D721Med (cell line): ENCODE measurements at regions not wholly inside any gene's neighbourhood (a gene's known extent, or its start where the extent isn't known, plus 50 kb on each side); places are given as distances from the start of the nearest gene placed in this dataset.

Source experiments
- DNase-seq: peaks from one replicate; pipeline ENCODE4 v3.0.0; 2011; ENCODE audit warnings: low spot score; ENCODE audit not compliant: insufficient read length
- FAIRE-seq: peaks from 2 replicates; lab custom pipeline; 2011; peaks lifted over from hg19 to GRCh38; lab: Jason Lieb, UNC
- CTCF ChIP-seq: IDR thresholded peaks from 2 replicates; pipeline ENCODE4 v1.5.1; 2012; ENCODE audit warnings: mild to moderate bottlenecking, control low read depth; ENCODE audit not compliant: insufficient read depth; ENCODE audit errors: missing control alignments

GRCh38 chr6:167449094-167449861, 124.4 kb downstream of the TTLL2 start:
- DNase-seq = no peak
- TF ChIP-seq CTCF = no peak
- no peak for FAIRE-seq

- TF ChIP-seq CTCF = no peak
- no peak for FAIRE-seq
- DNase-seq = no peak
Measured at GRCh38 chr6:167450626-167451025, 125.7 kb downstream of the TTLL2 start.

- FAIRE-seq (no peak), DNase-seq (no peak)
- no peak for TF ChIP-seq CTCF
Measured at GRCh38 chr6:167452338-167453081, 127.6 kb downstream of the TTLL2 start.

GRCh38 chr6:167453082-167453446, 128.2 kb downstream of the TTLL2 start:
- DNase-seq (no peak), FAIRE-seq (no peak)

GRCh38 chr6:167454003-167454402, 129.1 kb downstream of the TTLL2 start:
- no peak for TF ChIP-seq CTCF
- no peak for DNase-seq
- no peak for FAIRE-seq

More at GRCh38 chr6:167453082-167453446, 128.2 kb downstream of the TTLL2 start:
- no peak for TF ChIP-seq CTCF

GRCh38 chr6:167455371-167455770, 130.5 kb downstream of the TTLL2 start:
- DNase-seq (no peak), FAIRE-seq (no peak)
- TF ChIP-seq CTCF = no peak
